ENCODE measurements at regions not wholly inside any gene's neighbourhood (a gene's known extent, or its start where the extent isn't known, plus 50 kb on each side); places are given as distances from the start of the nearest gene placed in this dataset.
"Not testable (repeated sequence)": the region's sequence is repeated elsewhere in the genome, so short reads cannot be mapped to it uniquely, and the experiment has no call there.

DNA sequence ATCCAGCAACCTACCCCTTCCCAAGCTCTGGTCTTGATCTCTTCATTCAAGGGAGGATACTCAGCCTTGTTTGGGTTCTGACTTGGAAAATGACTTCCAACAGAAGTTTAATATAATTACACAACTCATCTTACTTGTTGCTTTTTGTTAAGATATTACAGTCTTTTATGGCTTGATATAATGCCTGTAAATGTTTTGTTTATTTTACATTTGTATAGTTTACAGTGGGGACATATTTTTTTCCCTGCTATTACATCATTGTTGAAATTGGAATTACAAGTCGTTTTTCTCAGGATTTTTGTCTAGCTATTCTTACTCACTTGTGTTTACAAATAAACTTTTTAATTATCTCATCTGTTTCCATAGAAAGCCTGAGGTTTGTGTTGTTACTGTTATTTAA, 436.0 kb downstream of the CNTNAP4 start:
- DNase-seq (ENCODE audit: low read depth in 4 of 4, low spot score in 2 of 4) = no peak

DNA sequence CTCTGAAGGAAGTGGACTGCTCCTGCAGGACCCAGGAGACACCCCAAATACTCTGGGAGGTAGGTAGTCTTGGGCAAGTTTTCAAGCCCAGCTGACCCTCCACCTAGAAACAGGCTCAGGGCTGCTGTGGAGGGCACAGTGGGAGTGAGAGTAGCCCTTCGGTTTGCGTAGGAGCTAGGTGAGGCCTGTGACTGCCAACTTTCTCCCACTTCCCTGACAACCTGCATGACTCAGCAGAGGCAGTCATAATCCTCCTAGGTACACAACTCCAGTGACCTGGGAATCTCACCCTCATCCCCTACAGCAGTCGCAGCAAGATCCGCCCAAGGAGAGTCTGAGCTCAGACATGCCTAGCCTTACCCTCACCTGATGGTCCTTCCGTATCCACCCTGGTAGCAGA, 439.1 kb downstream of the CNTNAP4 start:
- not testable (repeated sequence) for DNase-seq (ENCODE audit: low read depth in 4 of 4, low spot score in 2 of 4)

DNA sequence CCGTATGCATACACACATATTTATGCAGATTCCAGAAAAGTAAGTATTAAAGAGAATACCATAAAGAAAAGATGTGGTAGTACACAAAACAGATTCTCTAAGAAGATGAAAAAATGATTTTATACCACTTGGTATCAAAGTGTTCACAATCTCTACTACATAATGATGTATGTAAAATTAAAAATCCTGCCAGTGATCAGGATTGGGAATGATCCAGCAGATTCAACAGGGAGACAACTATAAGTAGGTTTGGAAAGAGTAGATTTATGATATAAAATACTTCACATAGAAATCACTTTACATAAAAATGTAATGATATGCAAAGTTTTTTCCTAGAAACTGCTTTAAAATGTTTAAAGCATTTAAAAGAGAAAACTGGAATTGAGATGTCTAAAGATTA, 447.0 kb downstream of the CNTNAP4 start:
- DNase-seq (ENCODE audit: low read depth in 4 of 4, low spot score in 2 of 4) = no peak

DNA sequence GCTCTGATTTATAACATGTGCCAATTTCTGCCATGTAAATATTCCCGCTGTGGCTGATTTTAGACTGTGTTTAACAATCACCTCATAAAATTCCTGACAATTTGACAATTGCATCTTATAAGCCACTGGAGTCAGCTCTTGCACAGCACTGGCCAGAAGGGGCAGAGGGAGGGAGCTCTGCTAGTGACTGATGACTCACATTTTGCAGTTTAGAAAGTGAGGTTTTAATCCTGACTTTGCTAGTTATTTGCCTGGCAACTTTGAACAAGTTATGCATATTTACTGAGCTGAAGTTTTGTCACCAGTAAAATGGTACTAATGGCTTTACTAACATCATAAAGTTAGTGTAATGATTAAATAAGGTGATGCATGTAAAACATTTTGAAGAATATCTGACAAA, 452.3 kb downstream of the CNTNAP4 start:
- no peak for DNase-seq (ENCODE audit: low read depth in 4 of 4, low spot score in 2 of 4)

DNA sequence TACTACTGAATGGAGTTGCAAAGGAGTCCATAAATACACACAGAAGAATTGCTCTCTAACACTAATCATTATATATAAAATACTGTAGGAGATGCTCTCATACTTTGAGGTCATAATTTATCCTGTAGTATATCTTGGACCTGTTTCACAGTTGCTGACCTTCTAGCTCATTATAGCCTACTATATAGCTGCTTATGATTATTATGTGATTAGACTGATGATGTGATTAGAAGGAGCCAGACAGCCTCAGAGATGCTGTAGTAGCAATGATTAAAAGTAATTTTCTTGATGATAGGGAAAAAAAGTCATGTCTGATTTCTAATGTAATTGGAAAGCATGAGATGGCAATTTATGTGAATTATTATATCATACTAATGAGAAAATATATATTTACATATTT, 455.7 kb downstream of the CNTNAP4 start:
- no peak for DNase-seq (ENCODE audit: low read depth in 4 of 4, low spot score in 2 of 4)

DNA sequence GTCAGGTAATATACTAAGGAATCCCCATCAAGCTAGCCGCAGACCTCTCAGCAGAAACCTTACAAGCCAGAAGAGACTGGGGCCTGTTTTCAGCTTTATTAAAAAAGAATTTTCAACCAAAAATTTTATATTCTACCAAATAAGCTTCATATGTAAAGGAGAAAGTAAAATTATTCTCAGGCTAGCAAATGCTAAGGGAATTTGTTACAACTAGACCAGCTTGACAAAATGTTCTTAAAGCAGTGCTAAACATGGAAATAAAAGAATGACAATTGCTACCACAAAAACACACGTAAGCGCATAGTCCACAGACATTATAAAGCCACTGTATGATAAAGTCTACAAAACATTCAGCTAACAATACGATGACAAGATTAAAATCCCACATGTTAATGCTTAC, 449.4 kb upstream of the MON1B start:
- DNase-seq (ENCODE audit: low read depth in 4 of 4, low spot score in 2 of 4) = no peak

DNA sequence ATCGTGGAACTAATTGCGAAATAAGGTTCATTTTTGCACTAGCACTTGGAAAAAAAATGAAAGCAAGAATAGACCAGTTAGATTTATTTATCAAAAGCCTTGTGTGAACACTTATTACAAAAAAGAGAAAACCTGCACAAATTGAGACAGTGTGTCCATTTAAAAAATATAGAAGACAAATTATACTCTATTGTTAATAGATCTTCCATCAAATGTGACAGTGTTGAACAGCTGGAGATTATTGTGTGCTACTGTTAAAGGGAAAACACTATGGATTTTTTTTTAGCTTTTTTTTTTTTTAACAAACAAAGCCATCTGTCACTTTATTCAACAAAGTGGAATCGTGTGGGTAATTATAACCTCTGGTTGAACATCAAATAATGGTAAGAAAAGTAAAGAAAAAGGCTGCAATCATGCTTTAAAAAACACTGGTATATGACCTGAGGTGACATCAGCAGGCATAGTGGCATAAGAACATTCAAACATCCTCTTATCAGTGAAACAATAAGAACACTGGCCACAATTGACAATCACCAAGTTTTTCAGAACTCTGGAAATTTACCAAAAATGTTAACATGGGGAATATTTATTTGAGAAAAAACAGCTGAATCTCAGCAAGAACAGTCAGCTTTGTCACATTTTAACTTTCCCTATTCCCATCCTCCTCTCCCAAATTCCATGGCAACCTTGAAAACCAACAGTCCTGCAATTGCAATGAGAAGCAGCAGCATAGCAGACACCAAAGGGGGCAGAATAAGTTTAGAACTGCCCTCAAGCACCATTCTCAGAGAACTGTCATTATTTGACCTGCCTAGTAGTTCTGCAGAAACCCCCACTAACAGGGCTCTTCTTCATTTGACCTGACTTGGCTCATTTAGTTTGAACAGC, 442.3 kb upstream of the MON1B start:
- DNase-seq (ENCODE audit: low read depth in 4 of 4, low spot score in 2 of 4) = no peak

DNA sequence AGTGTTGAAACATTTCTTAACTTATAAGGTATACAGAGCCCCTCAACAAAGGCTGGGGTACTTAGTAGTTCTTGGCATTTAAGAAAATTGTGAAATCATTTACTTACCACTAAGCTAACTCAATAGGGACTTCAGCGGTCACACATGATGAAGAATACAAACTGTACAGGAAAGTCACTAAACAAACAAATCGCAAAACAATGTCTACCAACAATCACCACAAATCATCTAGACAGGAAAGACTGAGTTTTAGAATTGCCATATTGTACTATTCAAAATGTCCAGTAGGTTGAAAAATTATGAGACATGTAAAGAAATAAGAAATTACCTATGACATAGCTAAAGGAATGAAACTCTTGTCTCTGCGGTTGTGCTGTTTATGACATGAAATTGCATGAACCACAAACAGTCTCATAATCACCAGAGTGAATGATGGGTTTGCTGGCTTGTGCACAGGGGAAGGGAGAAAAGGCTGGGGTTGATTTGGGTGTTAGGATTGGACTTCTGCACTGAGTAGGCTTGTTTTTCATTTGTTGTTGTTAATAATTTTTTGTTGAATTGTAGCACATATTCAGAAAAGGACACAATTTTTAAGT, 441.1 kb upstream of the MON1B start:
- no peak for DNase-seq (ENCODE audit: low read depth in 4 of 4, low spot score in 2 of 4)

DNA sequence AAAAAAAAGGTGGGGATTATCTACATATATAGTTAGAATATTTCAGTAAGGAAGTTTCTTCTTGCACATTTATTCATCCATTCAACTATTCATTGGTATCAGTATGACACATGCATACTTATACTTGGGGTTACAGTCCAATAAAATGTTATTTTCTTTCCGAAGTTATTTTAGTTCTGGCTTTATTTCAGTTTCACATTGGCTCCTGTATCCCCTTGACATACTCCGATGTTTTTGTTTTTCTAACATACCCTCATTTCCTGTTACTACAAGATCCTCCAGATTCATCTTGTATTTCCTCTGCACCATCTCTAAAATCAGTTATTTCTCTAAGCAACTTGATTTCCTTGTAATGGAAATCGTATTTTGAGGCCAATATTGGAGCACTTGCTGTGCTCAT, 435.5 kb upstream of the MON1B start:
- DNase-seq (ENCODE audit: low read depth in 4 of 4, low spot score in 2 of 4) = no peak

DNA sequence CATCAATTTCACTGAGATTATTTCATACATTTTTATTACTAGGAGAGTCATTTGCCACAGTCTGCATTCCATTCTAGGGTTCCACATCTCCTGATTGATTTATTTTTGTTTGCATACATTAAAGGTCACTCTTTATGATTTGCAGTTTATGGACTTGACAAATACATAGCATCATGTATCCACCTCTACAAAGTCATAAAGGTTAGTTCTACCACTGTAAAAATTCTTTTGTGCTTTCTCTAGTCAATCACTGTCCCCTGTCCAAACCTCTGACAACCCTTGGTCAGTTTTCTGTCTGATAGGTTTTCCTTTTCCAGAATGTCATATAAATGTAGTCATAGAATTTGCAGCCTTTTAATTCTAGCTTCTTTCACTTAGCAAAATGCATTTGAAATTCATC, 434.6 kb upstream of the MON1B start:
- no peak for DNase-seq (ENCODE audit: low read depth in 4 of 4, low spot score in 2 of 4)

DNA sequence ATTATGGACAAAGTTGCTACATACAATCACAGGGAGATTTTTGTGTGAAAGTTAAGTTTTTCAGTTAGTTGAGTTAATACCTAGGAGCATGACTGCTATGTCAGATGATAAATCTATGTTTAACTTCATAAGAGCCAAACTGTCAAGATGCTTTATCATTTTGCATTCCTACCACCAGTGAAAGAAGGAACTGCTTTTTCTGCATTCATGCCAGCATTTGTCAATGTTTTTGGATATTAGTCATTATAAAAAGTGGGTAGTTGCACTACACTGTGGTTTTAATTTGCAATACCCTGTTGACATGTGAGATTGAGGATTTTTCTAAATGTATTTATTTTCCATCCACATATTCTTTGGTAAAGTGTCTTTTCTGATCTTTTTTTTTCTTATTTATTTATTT, 434.0 kb upstream of the MON1B start:
- DNase-seq (ENCODE audit: low read depth in 4 of 4, low spot score in 2 of 4) = no peak

DNA sequence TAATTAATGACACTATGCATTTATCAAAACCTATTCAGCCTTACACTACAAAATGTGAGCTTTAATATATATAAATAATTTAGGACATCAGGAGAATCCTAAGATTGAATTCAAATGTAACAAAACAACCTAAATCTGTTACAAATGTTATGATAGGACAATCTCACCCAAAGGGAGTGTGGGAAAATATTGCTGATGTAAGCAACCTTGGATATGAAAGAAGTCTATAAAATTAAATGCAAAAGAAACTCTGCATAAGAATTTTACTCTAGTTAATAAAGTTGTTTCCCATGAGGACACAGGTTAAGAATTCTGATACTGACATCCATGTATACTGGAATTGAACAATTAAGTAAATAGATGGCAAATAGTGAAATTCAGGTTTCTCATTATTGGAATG, 424.5 kb upstream of the MON1B start:
- DNase-seq (ENCODE audit: low read depth in 4 of 4, low spot score in 2 of 4) = no peak

DNA sequence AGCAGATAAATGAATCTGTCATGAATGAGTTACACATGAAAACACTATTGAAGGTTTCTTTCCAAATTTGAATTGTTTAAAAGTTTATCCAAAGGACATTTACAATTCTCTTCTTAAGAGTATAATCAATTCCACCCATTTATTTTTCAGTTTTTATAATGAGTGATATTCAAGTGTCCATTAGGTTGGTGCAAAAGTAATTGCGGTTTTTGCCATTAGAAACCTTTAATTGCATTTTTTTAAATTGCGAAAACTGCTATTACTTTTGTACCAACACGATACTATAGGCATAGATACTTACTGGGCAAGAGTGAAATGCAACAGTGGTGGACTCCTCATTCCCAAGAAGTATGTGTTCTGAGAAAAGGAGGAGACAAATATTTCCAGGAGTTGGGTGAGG, 422.7 kb upstream of the MON1B start:
- DNase-seq (ENCODE audit: low read depth in 4 of 4, low spot score in 2 of 4) = no peak

DNA sequence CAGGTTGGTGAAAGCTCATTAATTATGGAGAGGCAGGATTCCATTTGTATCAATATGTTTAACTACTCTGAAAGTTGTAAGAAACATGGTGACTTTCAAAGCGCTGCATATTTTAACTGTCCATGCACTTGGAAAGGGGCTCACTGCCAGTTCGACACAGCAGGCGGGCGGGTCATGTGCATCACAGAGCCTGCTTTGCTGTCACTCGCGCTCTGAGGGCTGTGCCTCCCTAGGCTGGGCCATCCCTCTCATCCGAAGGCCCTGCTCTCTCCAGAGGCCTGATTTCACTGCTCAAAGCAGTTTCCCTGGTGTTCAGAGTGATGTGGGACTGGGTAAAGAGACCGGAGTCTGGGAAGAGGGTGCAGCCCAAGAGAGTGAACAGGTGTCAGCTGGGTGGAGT, 422.0 kb upstream of the MON1B start:
- no peak for DNase-seq (ENCODE audit: low read depth in 4 of 4, low spot score in 2 of 4)

DNA sequence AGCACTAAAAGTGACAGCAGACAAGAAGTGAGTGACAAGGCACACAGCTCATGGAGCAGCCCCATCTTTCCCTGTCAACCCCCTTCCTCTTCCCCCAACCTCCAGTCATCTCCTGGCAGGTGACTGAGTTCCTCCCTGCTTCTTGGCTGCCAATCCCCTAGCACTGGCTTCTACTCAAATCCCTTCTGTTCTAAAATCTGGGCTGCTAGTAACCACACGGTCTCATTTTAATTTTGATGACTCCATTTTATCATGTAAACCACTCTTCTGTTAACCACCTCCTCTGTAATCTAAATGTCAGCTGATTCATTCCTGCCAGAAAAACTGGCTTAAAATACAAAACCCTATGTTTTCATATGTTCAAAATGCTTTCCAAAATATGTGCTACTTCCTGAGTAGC, 419.8 kb upstream of the MON1B start:
- DNase-seq (ENCODE audit: low read depth in 4 of 4, low spot score in 2 of 4) = no peak

DNA sequence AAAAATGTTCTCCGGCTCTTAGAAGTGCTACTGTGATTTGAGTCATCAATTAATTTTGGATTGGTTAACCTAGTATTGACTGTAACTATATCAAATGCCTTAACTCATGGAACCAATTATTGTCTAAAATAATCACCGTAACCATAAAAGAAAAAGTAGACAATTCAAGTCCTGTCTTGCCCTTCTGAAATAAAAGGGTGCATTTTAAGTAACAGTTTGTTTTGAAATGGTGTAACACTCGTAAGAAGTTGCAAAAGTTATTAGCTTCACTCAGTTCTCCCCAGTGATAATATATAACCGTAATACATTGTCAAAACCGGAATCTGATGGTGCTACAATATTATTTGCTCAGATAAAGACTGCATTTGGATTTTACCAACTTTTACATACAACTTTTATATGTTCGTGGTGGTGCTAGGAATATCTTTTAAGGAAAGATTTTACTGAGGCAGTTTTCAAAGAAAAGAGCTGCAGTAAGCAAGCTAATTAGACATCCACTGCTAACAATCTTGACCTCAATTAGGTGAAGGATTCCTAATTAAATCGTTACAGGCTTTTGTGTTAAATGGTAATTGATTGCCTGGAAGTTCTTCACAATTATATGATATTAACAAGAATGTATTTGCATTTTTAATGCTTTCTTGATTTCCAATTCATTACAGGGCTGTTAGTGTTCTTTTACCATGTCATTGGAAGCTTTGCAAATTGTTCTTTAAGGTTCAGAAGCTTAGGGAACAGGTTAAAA, 413.1 kb upstream of the MON1B start:
- DNase-seq (ENCODE audit: low read depth in 4 of 4, low spot score in 2 of 4) = no peak

DNA sequence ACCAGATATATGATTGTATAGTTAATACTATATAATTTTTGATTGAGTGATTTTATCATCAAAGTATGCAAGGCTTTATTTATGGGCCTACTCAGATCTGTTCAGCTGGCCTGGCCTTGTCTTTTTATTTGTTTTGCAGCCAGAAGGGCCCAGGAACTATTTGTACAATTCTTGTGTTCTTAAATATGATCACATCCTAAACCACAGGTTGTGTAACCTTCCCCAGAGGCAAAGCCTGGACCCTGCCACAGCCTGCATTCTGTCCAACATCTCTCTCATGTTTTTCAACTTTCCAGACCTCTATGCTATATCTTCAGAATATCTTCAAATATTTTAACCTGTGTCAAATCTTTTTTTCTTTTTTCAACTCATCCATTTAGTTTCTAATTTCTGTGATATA, 410.4 kb upstream of the MON1B start:
- DNase-seq (ENCODE audit: low read depth in 4 of 4, low spot score in 2 of 4) = no peak

DNA sequence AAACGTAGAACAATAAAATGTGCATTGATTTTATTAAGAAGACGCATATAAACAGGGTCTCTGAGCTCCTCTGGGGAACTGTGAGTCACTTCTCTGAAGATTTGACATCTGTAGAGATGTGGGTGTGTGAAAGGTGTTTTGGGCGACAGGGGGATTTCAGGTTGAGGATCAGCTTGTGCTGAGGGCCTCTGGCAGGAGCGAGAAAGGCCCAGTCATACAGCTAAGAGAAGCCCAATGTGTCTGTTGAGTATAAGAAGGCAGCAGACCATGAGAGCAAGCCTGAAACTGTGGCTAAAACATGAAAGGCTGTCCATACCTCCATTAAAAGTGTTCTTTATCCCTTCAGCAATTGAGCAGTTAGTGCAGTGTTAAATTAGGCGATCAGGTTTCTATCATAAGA, 406.5 kb upstream of the MON1B start:
- DNase-seq (ENCODE audit: low read depth in 4 of 4, low spot score in 2 of 4) = no peak

DNA sequence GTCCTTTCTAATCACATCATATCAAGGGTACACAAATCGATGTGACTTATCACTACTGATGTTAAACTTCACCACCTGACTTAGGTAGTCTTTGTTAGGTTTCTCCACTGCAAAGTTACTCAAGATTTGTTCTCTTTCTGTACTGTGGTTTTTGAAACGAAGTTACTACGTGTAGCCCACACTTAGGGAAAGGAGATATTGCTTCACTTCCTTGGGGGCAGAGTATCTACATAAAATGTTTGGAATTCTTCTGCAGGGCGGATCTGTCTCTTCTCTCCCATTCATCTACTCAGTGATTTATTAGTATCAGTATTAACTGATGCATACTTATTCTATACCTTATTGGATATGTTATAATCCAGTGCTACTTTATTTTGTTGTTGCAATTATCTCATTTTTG, 403.6 kb upstream of the MON1B start:
- DNase-seq (ENCODE audit: low read depth in 4 of 4, low spot score in 2 of 4) = no peak

DNA sequence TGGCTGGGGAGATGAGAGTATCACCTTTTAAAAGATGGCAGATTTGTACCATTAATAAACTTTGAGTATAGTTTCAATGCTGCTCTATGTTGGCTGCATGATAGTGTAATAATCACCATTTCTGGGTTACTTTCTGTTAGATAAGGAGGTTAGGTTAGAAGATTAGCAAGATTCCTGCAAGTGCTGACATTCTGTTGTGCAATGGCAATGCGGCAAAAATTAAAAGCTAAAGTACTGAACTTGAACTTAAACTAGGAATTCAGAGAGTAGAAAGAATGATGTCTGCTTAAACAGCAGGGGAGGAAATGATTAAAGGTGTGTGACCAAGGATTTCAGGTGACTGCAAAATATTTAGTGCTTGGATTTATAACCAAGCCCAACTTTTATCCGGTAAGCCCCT, 399.8 kb upstream of the MON1B start:
- no peak for DNase-seq (ENCODE audit: low read depth in 4 of 4, low spot score in 2 of 4)

DNA sequence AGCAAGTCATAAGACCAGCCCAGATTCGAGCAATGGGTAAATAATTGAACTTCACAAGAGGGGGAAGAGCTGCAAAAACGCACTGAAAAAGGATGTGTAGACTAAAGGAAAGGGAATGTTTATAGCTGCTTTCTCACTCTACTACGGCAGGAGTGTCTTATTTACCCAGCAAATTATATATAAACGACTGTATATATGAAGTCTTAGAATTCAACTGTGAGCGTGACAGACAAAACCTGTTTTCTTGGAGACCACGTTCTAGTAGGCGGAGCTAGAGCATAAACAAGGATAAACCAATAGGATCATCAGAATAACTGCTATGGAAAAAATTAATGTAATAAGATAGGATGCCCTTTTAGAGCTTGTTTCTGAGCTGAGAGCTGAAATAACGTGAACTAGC, 394.6 kb upstream of the MON1B start:
- no peak for DNase-seq (ENCODE audit: low read depth in 4 of 4, low spot score in 2 of 4)

DNA sequence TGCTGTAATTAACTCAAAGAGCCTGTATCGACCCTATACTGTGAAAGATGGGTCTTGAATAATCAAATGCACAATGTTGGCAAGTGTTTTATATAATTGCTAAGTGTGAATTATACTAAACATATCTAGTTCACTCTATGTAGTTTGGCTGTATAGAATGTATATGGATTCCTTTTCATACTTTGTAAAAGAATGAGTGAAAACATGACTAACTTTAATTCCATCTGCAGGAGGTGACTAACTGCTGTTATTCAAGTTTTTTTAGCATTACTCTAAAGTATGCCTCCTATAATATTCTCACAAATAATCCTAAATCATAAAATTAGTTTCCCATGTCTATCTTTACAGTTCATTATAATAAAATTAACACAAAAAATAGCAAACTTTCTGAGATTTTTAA, 394.0 kb upstream of the MON1B start:
- no peak for DNase-seq (ENCODE audit: low read depth in 4 of 4, low spot score in 2 of 4)
